NCI-H2227 treated with DMSO at 0.1 percent for 48 hours (cell line): ENCODE measurements at regions not wholly inside any gene's neighbourhood (a gene's known extent, or its start where the extent isn't known, plus 50 kb on each side); places are given as distances from the start of the nearest gene placed in this dataset.

Experiments
- DNase-seq: peaks from one replicate; lab custom pipeline; 2025; lab: John Stamatoyannopoulos, UW

GRCh38 chr7:12741951-12742575 is 54.6 kb downstream of the ARL4A start:
- DNase-seq: no peak

DNA sequence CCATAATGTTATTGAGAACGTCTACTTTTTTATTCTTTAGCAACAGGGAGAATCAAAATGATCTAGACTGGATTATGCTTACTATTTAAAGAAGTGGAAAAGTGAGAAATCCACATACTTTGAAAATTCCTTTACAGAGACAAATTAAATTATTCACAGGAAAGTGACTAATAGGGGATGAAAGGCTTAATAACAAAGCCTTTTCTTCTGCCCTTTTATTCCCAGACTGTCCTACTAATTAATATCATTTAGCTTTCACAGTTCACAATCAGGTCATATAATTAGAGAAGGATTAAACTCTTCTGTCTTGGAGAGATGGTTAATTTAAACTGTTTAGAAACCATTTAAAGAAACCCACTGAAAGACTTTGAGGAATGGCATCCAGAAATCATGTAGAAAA is 58.8 kb downstream of the ARL4A start:
- no peak for DNase-seq

DNA sequence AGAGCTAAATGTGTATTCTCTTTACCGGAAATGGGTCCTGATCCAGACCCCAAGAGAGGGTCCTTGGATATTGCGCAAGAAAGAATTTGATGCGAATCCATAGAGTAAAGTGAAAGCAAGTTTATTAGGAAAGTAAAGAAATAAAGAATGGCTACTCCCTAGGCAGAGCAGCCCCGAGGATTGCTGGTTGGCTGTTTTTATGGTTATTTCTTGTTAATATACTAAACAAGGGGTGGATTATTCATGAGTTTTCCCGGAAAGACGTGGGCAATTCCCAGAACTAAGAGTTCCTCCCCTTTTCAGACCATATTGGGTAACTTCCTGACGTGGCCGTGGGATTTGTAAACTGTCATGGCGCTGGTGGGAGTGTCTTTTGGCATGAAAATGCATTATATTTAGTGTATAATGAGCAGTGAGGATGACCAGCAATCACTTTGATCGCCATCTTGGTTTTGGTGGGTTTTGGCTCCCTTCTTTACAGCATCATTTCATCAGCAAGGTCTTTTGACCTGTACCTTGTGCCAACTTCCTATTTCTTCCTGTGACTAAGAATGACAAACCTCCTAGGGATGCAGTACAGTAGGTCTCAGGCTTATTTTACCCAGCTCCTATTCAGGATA is 60.4 kb downstream of the ARL4A start:
- DNase-seq: no peak

GRCh38 chr7:12749069-12749468 is 61.6 kb downstream of the ARL4A start:
- DNase-seq: no peak

- DNase-seq: no peak
Observed at GRCh38 chr7:12749746-12750145, 62.3 kb downstream of the ARL4A start.

GRCh38 chr7:12751764-12752163 is 64.3 kb downstream of the ARL4A start:
- no peak for DNase-seq

DNA sequence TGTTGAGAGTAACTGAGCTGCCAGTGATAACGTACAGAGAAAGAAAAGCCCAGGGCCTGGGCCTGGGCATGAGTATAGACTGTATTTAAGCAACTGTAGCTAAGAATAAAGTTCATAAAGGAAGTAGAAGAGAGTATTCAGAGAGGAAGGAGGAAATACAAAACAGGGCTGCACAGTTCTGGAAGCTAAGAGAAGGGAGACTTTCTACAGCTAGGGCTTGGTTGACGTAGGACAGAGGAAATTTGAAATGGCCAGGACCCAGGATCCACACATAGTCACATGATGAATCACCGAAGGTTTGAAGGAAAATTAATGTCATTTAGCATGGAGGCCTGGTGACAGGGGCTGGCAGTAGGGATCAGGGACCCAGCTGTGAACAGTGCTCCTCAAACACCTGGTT is 66.7 kb downstream of the ARL4A start:
- DNase-seq: no peak

GRCh38 chr7:12756821-12757220 is 69.4 kb downstream of the ARL4A start:
- DNase-seq: no peak

- DNase-seq: no peak
Observed at GRCh38 chr7:12757443-12757842, 70.0 kb downstream of the ARL4A start.

GRCh38 chr7:12759151-12759550 is 71.7 kb downstream of the ARL4A start:
- DNase-seq: peak; percentile 21

GRCh38 chr7:12761111-12761510 is 73.7 kb downstream of the ARL4A start:
- no peak for DNase-seq

DNA sequence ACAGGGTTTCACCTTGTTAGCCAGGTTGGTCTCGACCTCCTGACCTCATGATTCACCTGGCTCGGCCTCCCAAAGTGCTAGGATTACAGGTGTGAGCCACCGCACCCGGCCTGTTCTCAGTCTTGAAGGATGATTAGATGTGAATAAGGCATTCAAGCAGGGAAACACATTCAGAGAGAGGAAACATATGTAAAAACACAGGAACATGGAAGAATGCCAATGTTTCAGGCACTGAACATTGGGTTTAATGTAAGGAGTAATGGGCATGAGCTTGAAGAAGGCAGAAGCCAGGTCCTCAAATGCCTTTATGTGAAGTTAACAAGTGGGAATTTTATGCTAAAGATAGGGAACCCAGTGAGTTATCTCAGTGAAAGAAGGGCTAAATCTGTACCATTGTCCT is 74.3 kb downstream of the ARL4A start:
- DNase-seq: no peak

GRCh38 chr7:12764458-12764891 is 77.0 kb downstream of the ARL4A start:
- peak; percentile 32 for DNase-seq

GRCh38 chr7:12765431-12766100 is 78.1 kb downstream of the ARL4A start:
- no peak for DNase-seq

DNA sequence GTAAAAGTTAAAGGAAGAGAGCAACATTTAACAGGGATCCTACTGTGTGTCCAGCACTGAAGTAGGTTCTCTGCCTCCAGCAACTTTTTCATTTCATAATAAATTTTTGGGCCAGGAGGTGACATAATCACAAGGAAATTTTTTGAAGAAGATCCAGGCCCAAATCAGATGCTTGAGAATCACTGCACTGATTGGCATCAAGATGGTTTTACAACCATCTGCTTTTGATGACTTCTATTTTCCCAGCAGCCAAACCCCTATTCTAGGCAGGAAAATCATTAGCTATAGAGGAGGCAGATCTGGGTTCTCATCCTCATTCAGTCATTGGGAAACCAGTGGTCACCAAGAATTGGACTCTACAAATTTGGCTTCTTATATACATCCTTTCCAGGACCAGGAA is 79.0 kb downstream of the ARL4A start:
- no peak for DNase-seq

GRCh38 chr7:12768948-12769347 is 81.5 kb downstream of the ARL4A start:
- no peak for DNase-seq

DNA sequence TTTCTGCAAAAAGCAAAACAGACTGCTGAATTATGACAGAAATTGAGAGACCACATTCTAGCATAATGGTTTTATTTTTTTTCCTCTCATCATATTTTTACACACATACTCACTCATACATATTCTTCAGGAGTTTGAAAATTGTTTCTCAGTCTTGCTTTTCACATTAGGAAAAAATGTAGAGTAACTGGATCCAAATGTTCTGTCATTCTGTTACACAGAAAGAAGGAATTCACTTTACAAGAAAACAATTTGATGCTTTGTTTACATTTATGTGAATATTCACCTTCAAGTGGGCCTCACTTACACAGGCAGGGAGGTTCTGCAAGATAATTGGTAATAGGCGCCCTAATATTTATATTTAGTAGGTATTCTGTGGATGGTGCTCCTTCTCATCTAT is 82.0 kb downstream of the ARL4A start:
- no peak for DNase-seq

GRCh38 chr7:12770227-12770975 is 83.0 kb downstream of the ARL4A start:
- DNase-seq: no peak

DNA sequence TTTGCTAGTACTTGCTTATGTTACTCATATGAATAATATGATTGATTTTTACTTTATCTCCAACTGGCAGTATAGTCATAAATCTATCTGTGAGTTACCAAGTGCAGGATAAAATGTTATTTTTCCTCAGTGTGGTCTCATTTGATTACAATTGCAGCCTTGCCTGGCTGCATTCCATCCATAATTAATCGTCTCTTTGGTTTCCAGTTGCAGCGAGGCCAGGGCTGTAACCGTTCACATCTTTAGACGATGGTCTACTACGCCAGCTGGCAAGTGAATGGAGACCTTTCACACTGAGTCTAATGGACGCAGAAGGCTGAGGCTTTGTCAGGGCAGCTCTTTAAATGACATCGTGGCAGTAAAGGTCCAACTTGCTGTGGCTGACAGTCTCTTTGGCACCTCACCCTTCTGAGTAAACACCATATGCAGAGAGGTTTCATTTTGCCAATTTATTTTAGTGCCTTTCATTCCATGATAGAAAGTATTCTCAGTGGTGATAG is 84.0 kb downstream of the ARL4A start:
- DNase-seq: peak; percentile 6

- DNase-seq: no peak
Observed at GRCh38 chr7:12772768-12773167, 85.3 kb downstream of the ARL4A start.

DNA sequence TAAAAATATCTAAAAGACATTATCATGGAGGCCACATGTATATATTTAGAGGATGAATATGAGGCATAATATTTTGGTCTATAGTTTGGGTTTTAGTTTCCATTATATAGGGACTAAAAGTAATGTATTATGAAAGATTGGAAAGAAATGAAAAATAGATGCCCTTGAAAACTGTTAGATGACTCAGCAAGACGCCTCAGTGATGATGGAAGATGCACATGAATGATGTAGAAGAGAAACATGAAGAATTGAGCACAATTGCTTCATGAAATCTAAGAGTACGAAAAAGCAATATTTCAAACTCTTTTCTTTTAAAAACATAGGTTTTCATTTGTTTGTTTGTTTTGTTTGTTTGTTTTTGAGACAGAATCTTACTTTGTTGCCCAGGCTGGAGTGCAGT is 89.8 kb downstream of the ARL4A start:
- DNase-seq: no peak

GRCh38 chr7:12779947-12780346 is 92.5 kb downstream of the ARL4A start:
- DNase-seq: no peak
